ENCODE measurements at regions not wholly inside any gene's neighbourhood (a gene's known extent, or its start where the extent isn't known, plus 50 kb on each side); places are given as distances from the start of the nearest gene placed in this dataset.

DNA sequence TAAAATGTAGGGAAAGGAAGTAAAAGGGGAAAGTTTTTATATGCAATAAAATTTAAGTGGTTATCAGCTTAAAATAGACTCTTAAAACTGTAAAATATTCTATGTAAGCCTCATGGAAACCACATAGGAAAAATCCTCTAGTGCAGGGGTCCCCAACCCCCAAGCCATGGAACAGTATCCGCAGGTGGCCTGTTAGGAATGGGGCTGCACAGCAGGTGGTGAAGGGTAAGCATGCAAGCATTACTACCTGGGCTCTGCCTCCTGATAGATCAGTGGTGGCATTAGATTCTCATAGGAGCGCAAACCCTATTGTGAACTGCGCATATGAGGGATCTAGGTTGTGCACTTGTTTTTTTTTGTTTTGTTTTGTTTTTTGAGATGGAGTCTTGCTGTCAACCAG lies 1409.3 kb upstream of the CDH2 start:
- Histone ChIP-seq H3K27me3 (ENCODE audit: control insufficient read depth, insufficient read depth, low read length) (no peaks in the 10 kb centered on the region), H3K9me3 (ENCODE audit: control insufficient read depth in 2 of 3, insufficient read depth in 1 of 3, low read length in 3 of 3) (no peaks in the 10 kb centered on the region), H3K9ac (ENCODE audit: low read length in 3 of 3) (no peak overlapping the region), H3K36me3 (ENCODE audit: control insufficient read depth in 2 of 3, insufficient read depth in 3 of 3, low read length in 3 of 3) (no peaks in the 10 kb centered on the region), H3K4me1 (ENCODE audit: control insufficient read depth in 2 of 3, insufficient read depth in 2 of 3, low read depth in 1 of 3, low read length in 3 of 3) (no peaks in the 10 kb centered on the region), H3K4me3 (ENCODE audit: low read length in 3 of 3) (no peak overlapping the region), H3K27ac (ENCODE audit: low read depth in 2 of 2, low read length in 2 of 2) (no peak overlapping the region)
- FAIRE-seq, result no peak
- DNase-seq, result no peak
- TF ChIP-seq, protein P1, sequence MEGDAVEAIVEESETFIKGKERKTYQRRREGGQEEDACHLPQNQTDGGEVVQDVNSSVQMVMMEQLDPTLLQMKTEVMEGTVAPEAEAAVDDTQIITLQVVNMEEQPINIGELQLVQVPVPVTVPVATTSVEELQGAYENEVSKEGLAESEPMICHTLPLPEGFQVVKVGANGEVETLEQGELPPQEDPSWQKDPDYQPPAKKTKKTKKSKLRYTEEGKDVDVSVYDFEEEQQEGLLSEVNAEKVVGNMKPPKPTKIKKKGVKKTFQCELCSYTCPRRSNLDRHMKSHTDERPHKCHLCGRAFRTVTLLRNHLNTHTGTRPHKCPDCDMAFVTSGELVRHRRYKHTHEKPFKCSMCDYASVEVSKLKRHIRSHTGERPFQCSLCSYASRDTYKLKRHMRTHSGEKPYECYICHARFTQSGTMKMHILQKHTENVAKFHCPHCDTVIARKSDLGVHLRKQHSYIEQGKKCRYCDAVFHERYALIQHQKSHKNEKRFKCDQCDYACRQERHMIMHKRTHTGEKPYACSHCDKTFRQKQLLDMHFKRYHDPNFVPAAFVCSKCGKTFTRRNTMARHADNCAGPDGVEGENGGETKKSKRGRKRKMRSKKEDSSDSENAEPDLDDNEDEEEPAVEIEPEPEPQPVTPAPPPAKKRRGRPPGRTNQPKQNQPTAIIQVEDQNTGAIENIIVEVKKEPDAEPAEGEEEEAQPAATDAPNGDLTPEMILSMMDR (IDR thresholded peaks at IDR 0.05; ENCODE audit: borderline replicate concordance, extremely low read depth, insufficient read depth), result no peak
- intact Hi-C loops (cut with DNase I), result no loop called here

DNA sequence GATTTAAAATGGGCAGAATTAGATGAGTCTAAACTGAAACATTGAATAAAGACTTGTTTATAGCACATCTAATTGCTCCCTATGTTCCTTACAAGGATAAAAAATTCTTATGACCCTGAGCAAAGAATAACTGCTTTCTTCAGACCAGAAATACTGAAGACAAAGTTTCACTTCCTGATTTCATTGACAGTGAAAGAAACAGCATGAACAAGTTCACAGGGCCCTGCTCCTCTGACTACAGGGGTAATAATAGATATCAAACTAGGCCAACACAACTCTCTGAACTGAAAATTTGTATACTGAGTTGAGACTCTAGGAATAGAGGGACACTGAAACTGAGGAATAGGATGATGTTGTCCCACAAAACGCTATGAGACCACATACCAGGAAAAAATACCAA lies 1383.3 kb upstream of the CDH2 start:
- no peak for FAIRE-seq
- H3K9me3 ChIP-seq (ENCODE audit: control insufficient read depth in 2 of 3, insufficient read depth in 1 of 3, low read length in 3 of 3), result no peaks in the 10 kb centered on the region
- no peak for DNase-seq
- no peak overlapping the region for H3K4me3 ChIP-seq (ENCODE audit: low read length in 3 of 3)
- no peaks in the 10 kb centered on the region for H3K36me3 ChIP-seq (ENCODE audit: control insufficient read depth in 2 of 3, insufficient read depth in 3 of 3, low read length in 3 of 3)
- H3K27me3 ChIP-seq (ENCODE audit: control insufficient read depth, insufficient read depth, low read length), result no peaks in the 10 kb centered on the region
- intact Hi-C loops (cut with DNase I), result no loop called here
- H3K27ac ChIP-seq (ENCODE audit: low read depth in 2 of 2, low read length in 2 of 2), result no peak overlapping the region
- H3K9ac ChIP-seq (ENCODE audit: low read length in 3 of 3), result no peak overlapping the region
- no peaks in the 10 kb centered on the region for H3K4me1 ChIP-seq (ENCODE audit: control insufficient read depth in 2 of 3, insufficient read depth in 2 of 3, low read depth in 1 of 3, low read length in 3 of 3)
- TF ChIP-seq, protein P1 (IDR thresholded peaks at IDR 0.05; ENCODE audit: borderline replicate concordance, extremely low read depth, insufficient read depth), result no peak

DNA sequence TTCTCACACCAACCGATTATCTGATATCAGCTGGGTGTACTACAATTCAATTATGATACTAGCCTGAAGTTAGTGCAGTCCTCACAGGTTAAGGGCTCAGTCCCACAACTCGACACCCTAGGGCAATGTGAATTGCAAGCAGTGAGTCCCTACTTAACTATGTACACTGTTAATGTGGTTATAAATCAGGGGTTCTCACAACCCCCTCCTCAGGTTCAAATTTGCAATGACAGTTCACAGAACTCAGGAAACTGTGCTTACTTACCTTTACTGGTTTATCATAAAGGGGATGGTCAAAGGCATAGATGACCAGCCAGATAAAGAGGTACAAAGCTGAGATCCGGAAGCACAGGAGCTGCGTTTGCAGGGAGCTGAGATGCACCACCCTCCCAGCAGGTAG lies 1379.1 kb upstream of the CDH2 start:
- TF ChIP-seq, protein P1 (IDR thresholded peaks at IDR 0.05; ENCODE audit: borderline replicate concordance, extremely low read depth, insufficient read depth), result no peak
- Histone ChIP-seq H3K9me3 (ENCODE audit: control insufficient read depth in 2 of 3, insufficient read depth in 1 of 3, low read length in 3 of 3) (no peaks in the 10 kb centered on the region), H3K27me3 (ENCODE audit: control insufficient read depth, insufficient read depth, low read length) (no peaks in the 10 kb centered on the region), H3K36me3 (ENCODE audit: control insufficient read depth in 2 of 3, insufficient read depth in 3 of 3, low read length in 3 of 3) (no peaks in the 10 kb centered on the region), H3K4me1 (ENCODE audit: control insufficient read depth in 2 of 3, insufficient read depth in 2 of 3, low read depth in 1 of 3, low read length in 3 of 3) (no peaks in the 10 kb centered on the region), H3K9ac (ENCODE audit: low read length in 3 of 3) (no peak overlapping the region), H3K4me3 (ENCODE audit: low read length in 3 of 3) (no peak overlapping the region), H3K27ac (ENCODE audit: low read depth in 2 of 2, low read length in 2 of 2) (no peak overlapping the region)
- no peak for DNase-seq
- intact Hi-C loops (cut with DNase I), result no loop called here
- FAIRE-seq, result no peak

DNA sequence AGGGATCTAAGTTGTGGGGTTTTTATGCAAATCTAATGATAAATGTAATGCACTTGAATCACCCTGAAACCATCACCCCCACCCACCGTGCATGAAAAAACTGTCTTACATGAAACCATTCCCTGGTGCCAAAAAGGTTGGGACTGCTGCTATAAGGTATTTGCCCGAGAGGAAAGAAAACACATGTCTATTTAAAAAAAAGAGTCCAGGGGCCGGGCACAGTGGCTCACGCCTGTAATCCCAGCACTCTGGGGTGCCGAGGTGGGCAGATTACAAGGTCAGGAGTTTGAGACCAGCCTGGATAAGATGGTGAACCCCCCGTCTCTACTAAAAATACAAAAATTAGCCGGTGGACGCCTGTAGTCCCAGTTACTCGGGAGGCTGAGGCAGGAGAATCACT lies 1372.8 kb upstream of the CDH2 start:
- Histone ChIP-seq H3K4me3 (ENCODE audit: low read length in 3 of 3) (no peak overlapping the region), H3K9me3 (ENCODE audit: control insufficient read depth in 2 of 3, insufficient read depth in 1 of 3, low read length in 3 of 3) (no peaks in the 10 kb centered on the region), H3K9ac (ENCODE audit: low read length in 3 of 3) (no peak overlapping the region), H3K27me3 (ENCODE audit: control insufficient read depth, insufficient read depth, low read length) (no peaks in the 10 kb centered on the region), H3K4me1 (ENCODE audit: control insufficient read depth in 2 of 3, insufficient read depth in 2 of 3, low read depth in 1 of 3, low read length in 3 of 3) (no peaks in the 10 kb centered on the region), H3K27ac (ENCODE audit: low read depth in 2 of 2, low read length in 2 of 2) (no peak overlapping the region), H3K36me3 (ENCODE audit: control insufficient read depth in 2 of 3, insufficient read depth in 3 of 3, low read length in 3 of 3) (no peaks in the 10 kb centered on the region)
- TF ChIP-seq, protein P1 (IDR thresholded peaks at IDR 0.05; ENCODE audit: borderline replicate concordance, extremely low read depth, insufficient read depth), result no peak
- intact Hi-C loops (cut with DNase I), result no loop called here
- DNase-seq (no peak), FAIRE-seq (no peak)
